HUES6 (cell line): ENCODE measurements at regions not wholly inside any gene's neighbourhood (a gene's known extent, or its start where the extent isn't known, plus 50 kb on each side); places are given as distances from the start of the nearest gene placed in this dataset.
"Not testable (repeated sequence)": the region's sequence is repeated elsewhere in the genome, so short reads cannot be mapped to it uniquely, and the experiment has no call there.

ENCODE experiments used
- H3K27ac ChIP-seq: 2 replicates; pipeline ENCODE4 v1.7.0; 2013; ENCODE audit warnings: low read depth, mild to moderate bottlenecking, low read length, inconsistent platforms
- H3K27me3 ChIP-seq: 2 replicates; pipeline ENCODE4 v1.6.1; 2013; ENCODE audit warnings: low read length; ENCODE audit not compliant: control insufficient read depth, insufficient read depth
- H3K36me3 ChIP-seq: 2 replicates; pipeline ENCODE4 v1.6.1; 2013; ENCODE audit warnings: low read length; ENCODE audit not compliant: control insufficient read depth, insufficient read depth
- H3K4me1 ChIP-seq: 2 replicates; pipeline ENCODE4 v1.6.1; 2013; ENCODE audit warnings: low read length; ENCODE audit not compliant: control insufficient read depth, insufficient read depth
- H3K4me3 ChIP-seq: 2 replicates; pipeline ENCODE4 v1.5.1; 2013; ENCODE audit warnings: low read depth, low read length
- H3K9ac ChIP-seq: one replicate; pipeline ENCODE4 v1.6.1; 2013; ENCODE audit warnings: mild to moderate bottlenecking, low read length
- H3K9me3 ChIP-seq: 2 replicates; pipeline ENCODE4 v1.6.1; 2013; ENCODE audit warnings: low read depth, low read length; ENCODE audit not compliant: control insufficient read depth, insufficient read depth

- H3K27ac ChIP-seq = no peak overlapping the region
- no peak overlapping the region for H3K9ac ChIP-seq
- no peaks in the 10 kb centered on the region for H3K9me3 ChIP-seq
- no peaks in the 10 kb centered on the region for H3K27me3 ChIP-seq
- H3K36me3 ChIP-seq = no peaks in the 10 kb centered on the region
- no peak overlapping the region for H3K4me3 ChIP-seq
- peaks cover 21% of the 10 kb centered on the region for H3K4me1 ChIP-seq
Observed at GRCh38 chr12:32989705-32990104, 93.1 kb upstream of the PKP2 start.

GRCh38 chr12:32988982-32989381 lies 92.4 kb upstream of the PKP2 start:
- Histone ChIP-seq H3K4me1 (peaks cover 15% of the 10 kb centered on the region), H3K27ac (no peak overlapping the region), H3K9ac (no peak overlapping the region), H3K36me3 (no peaks in the 10 kb centered on the region), H3K27me3 (no peaks in the 10 kb centered on the region), H3K9me3 (no peaks in the 10 kb centered on the region), H3K4me3 (no peak overlapping the region)

GRCh38 chr12:32987512-32987911 lies 90.9 kb upstream of the PKP2 start:
- Histone ChIP-seq H3K27me3 (no peaks in the 10 kb centered on the region), H3K4me1 (peaks cover 15% of the 10 kb centered on the region), H3K27ac (no peak overlapping the region)

GRCh38 chr12:32983968-32984367 lies 87.4 kb upstream of the PKP2 start:
- Histone ChIP-seq H3K27me3 (no peaks in the 10 kb centered on the region), H3K27ac (peak overlapping the region; percentile 49; the same call in 1 of the 2 replicates), H3K9me3 (no peaks in the 10 kb centered on the region)

More at GRCh38 chr12:32987512-32987911, 90.9 kb upstream of the PKP2 start:
- H3K36me3 ChIP-seq = no peaks in the 10 kb centered on the region
- H3K4me3 ChIP-seq = no peak overlapping the region
- H3K9me3 ChIP-seq = no peaks in the 10 kb centered on the region
- no peak overlapping the region for H3K9ac ChIP-seq

GRCh38 chr12:32983332-32983731 lies 86.8 kb upstream of the PKP2 start:
- Histone ChIP-seq H3K4me3 (no peak overlapping the region), H3K9ac (no peak overlapping the region), H3K36me3 (no peaks in the 10 kb centered on the region), H3K27me3 (no peaks in the 10 kb centered on the region), H3K27ac (peak overlapping the region; percentile 49; the same call in 1 of the 2 replicates), H3K9me3 (no peaks in the 10 kb centered on the region), H3K4me1 (no peaks in the 10 kb centered on the region)

More at GRCh38 chr12:32983968-32984367, 87.4 kb upstream of the PKP2 start:
- Histone ChIP-seq H3K36me3 (no peaks in the 10 kb centered on the region), H3K9ac (peak overlapping the region; percentile 21), H3K4me1 (peaks cover 4% of the 10 kb centered on the region), H3K4me3 (no peak overlapping the region)

- Histone ChIP-seq H3K36me3 (no peaks in the 10 kb centered on the region), H3K9ac (no peak overlapping the region), H3K4me1 (peaks cover 3% of the 10 kb centered on the region; the same call in 1 of the 2 replicates), H3K9me3 (no peaks in the 10 kb centered on the region), H3K4me3 (no peak overlapping the region), H3K27me3 (no peaks in the 10 kb centered on the region), H3K27ac (no peak overlapping the region)
Observed at GRCh38 chr12:32981139-32981538, 84.6 kb upstream of the PKP2 start.

- H3K9ac ChIP-seq = no peak overlapping the region
- no peaks in the 10 kb centered on the region for H3K9me3 ChIP-seq
- no peak overlapping the region for H3K4me3 ChIP-seq
- no peaks in the 10 kb centered on the region for H3K36me3 ChIP-seq
- H3K4me1 ChIP-seq = peaks cover 3% of the 10 kb centered on the region; the same call in 1 of the 2 replicates
- no peak overlapping the region for H3K27ac ChIP-seq
- no peaks in the 10 kb centered on the region for H3K27me3 ChIP-seq
Observed at GRCh38 chr12:32975122-32975521, 78.5 kb upstream of the PKP2 start.

GRCh38 chr12:32970465-32971110 lies 74.0 kb upstream of the PKP2 start:
- Histone ChIP-seq H3K4me1 (no peaks in the 10 kb centered on the region), H3K9ac (no peak overlapping the region), H3K27ac (no peak overlapping the region), H3K36me3 (no peaks in the 10 kb centered on the region), H3K4me3 (no peak overlapping the region), H3K27me3 (no peaks in the 10 kb centered on the region), H3K9me3 (no peaks in the 10 kb centered on the region)

- H3K4me1 ChIP-seq = no peaks in the 10 kb centered on the region
- H3K36me3 ChIP-seq = no peaks in the 10 kb centered on the region
- no peaks in the 10 kb centered on the region for H3K9me3 ChIP-seq
- no peak overlapping the region for H3K4me3 ChIP-seq
- no peak overlapping the region for H3K9ac ChIP-seq
- no peak overlapping the region for H3K27ac ChIP-seq
- no peaks in the 10 kb centered on the region for H3K27me3 ChIP-seq
Observed at GRCh38 chr12:32964981-32965585, 68.5 kb upstream of the PKP2 start.

- H3K27ac ChIP-seq, H3K4me3 ChIP-seq, H3K4me1 ChIP-seq, H3K9ac ChIP-seq, H3K36me3 ChIP-seq, H3K27me3 ChIP-seq: not testable (repeated sequence)
- H3K9me3 ChIP-seq = peaks cover 11% of the 10 kb centered on the region
Observed at GRCh38 chr12:32956418-32956817, 59.8 kb upstream of the PKP2 start.

GRCh38 chr12:32952681-32953080 lies 56.1 kb upstream of the PKP2 start:
- no peak overlapping the region for H3K27ac ChIP-seq

More at GRCh38 chr12:32952681-32953080, 56.1 kb upstream of the PKP2 start:
- Histone ChIP-seq H3K9me3 (peaks cover 11% of the 10 kb centered on the region), H3K4me1 (no peaks in the 10 kb centered on the region), H3K9ac (no peak overlapping the region), H3K4me3 (no peak overlapping the region), H3K27me3 (no peaks in the 10 kb centered on the region), H3K36me3 (no peaks in the 10 kb centered on the region)
